Activated naive CD8-positive, alpha-beta T cell treated with anti-CD3 and anti-CD28 coated beads, Interleukin-2, amount 10 ng/mL, durations not matched to agents 7 days and 5 days (primary cell): ENCODE measurements at regions not wholly inside any gene's neighbourhood (a gene's known extent, or its start where the extent isn't known, plus 50 kb on each side); places are given as distances from the start of the nearest gene placed in this dataset.
"Not testable (repeated sequence)": the region's sequence is repeated elsewhere in the genome, so short reads cannot be mapped to it uniquely, and the experiment has no call there.

Source experiments
- ATAC-seq: fragments of 150-1000 bp; cut with Tn5 transposase; one replicate; pipeline ENCODE4 v1.10.0; 2021; ENCODE audit warnings: low read depth, moderate library complexity
- POLR2A ChIA-PET: fragments of 350-600 bp; sonication (Branson Sonifier 250); formaldehyde crosslinking; loops from one replicate; lab custom pipeline; 2021; ENCODE audit warnings: antibody characterized with exemption; lab: Charles Lee
- DNase-seq: peaks from one replicate; pipeline ENCODE4 v3.0.0; 2021
- H3K27ac Mint-ChIP-seq: one replicate; pipeline ENCODE4 v1.8.0; 2022; ENCODE audit warnings: mild to moderate bottlenecking, mixed read lengths
- H3K27me3 Mint-ChIP-seq: one replicate; pipeline ENCODE4 v1.8.0; 2022; ENCODE audit warnings: mild to moderate bottlenecking, moderate library complexity, mixed read lengths
- H3K36me3 Mint-ChIP-seq: one replicate; pipeline ENCODE4 v1.8.0; 2021; ENCODE audit warnings: mild to moderate bottlenecking, mixed read lengths
- H3K4me1 Mint-ChIP-seq: one replicate; pipeline ENCODE4 v1.8.0; 2021; ENCODE audit warnings: mixed read lengths
- H3K4me3 Mint-ChIP-seq: one replicate; pipeline ENCODE4 v1.8.0; 2022; ENCODE audit warnings: mild to moderate bottlenecking, moderate library complexity, mixed read lengths
- H3K9me3 Mint-ChIP-seq: one replicate; pipeline ENCODE4 v1.8.0; 2021; ENCODE audit warnings: mixed read lengths

- Mint-ChIP-seq H3K9me3 (no peaks in the 10 kb centered on the region), H3K27me3 (no peaks in the 10 kb centered on the region), H3K4me3 (no peak overlapping the region), H3K27ac (no peak overlapping the region), H3K36me3 (no peaks in the 10 kb centered on the region), H3K4me1 (no peaks in the 10 kb centered on the region)
- DNase-seq: no peak
- POLR2A ChIA-PET: no interaction called here
- no peak for ATAC-seq
These were observed 85.6 kb upstream of the SSTR4 start for GRCh38 chr20:22949331-22950109.

- POLR2A ChIA-PET: no interaction called here
- no peaks in the 10 kb centered on the region for H3K36me3 Mint-ChIP-seq
- H3K4me1 Mint-ChIP-seq: no peaks in the 10 kb centered on the region
- DNase-seq: no peak
- H3K27me3 Mint-ChIP-seq: no peaks in the 10 kb centered on the region
- no peaks in the 10 kb centered on the region for H3K9me3 Mint-ChIP-seq
- ATAC-seq: no peak
- no peak overlapping the region for H3K4me3 Mint-ChIP-seq
- no peak overlapping the region for H3K27ac Mint-ChIP-seq
These were observed 83.1 kb upstream of the SSTR4 start for GRCh38 chr20:22951966-22952365.

- peaks cover under 1% of the 10 kb centered on the region for H3K9me3 Mint-ChIP-seq
- POLR2A ChIA-PET: no interaction called here
- no peak overlapping the region for H3K4me3 Mint-ChIP-seq
- no peak for DNase-seq
- no peak for ATAC-seq
- H3K27me3 Mint-ChIP-seq: no peaks in the 10 kb centered on the region
- H3K36me3 Mint-ChIP-seq: no peaks in the 10 kb centered on the region
- no peaks in the 10 kb centered on the region for H3K4me1 Mint-ChIP-seq
- no peak overlapping the region for H3K27ac Mint-ChIP-seq
These were observed 80.5 kb upstream of the SSTR4 start for GRCh38 chr20:22954661-22955060.

GRCh38 chr20:22958390-22958789 is 76.7 kb upstream of the SSTR4 start:
- Mint-ChIP-seq H3K9me3 (peaks cover 1% of the 10 kb centered on the region), H3K27ac (no peak overlapping the region), H3K4me1 (no peaks in the 10 kb centered on the region), H3K36me3 (no peaks in the 10 kb centered on the region), H3K27me3 (no peaks in the 10 kb centered on the region), H3K4me3 (no peak overlapping the region)
- ATAC-seq: no peak
- no peak for DNase-seq
- POLR2A ChIA-PET: no interaction called here

GRCh38 chr20:22962567-22963439 is 72.3 kb upstream of the SSTR4 start:
- H3K27ac Mint-ChIP-seq: no peak overlapping the region
- peaks cover 3% of the 10 kb centered on the region for H3K27me3 Mint-ChIP-seq
- H3K36me3 Mint-ChIP-seq: no peaks in the 10 kb centered on the region
- no peak for DNase-seq
- H3K4me3 Mint-ChIP-seq: no peak overlapping the region
- no peaks in the 10 kb centered on the region for H3K4me1 Mint-ChIP-seq
- ATAC-seq: no peak
- POLR2A ChIA-PET: no interaction called here
- H3K9me3 Mint-ChIP-seq: peaks cover 1% of the 10 kb centered on the region

- DNase-seq (no peak), ATAC-seq (no peak)
- POLR2A ChIA-PET: no interaction called here
- peaks cover 5% of the 10 kb centered on the region for H3K27me3 Mint-ChIP-seq
- no peak overlapping the region for H3K4me3 Mint-ChIP-seq
- H3K36me3 Mint-ChIP-seq: no peaks in the 10 kb centered on the region
- H3K4me1 Mint-ChIP-seq: no peaks in the 10 kb centered on the region
- no peak overlapping the region for H3K27ac Mint-ChIP-seq
- H3K9me3 Mint-ChIP-seq: peaks cover 1% of the 10 kb centered on the region
These were observed 71.5 kb upstream of the SSTR4 start for GRCh38 chr20:22963581-22963980.

- peaks cover 5% of the 10 kb centered on the region for H3K27me3 Mint-ChIP-seq
- no peak for ATAC-seq
- POLR2A ChIA-PET: no interaction called here
These were observed 68.2 kb upstream of the SSTR4 start for GRCh38 chr20:22966787-22967464.

GRCh38 chr20:22967706-22968105 is 67.4 kb upstream of the SSTR4 start:
- H3K27me3 Mint-ChIP-seq, ATAC-seq, H3K4me3 Mint-ChIP-seq, POLR2A ChIA-PET, DNase-seq, H3K4me1 Mint-ChIP-seq, H3K27ac Mint-ChIP-seq, H3K9me3 Mint-ChIP-seq, H3K36me3 Mint-ChIP-seq: not testable (repeated sequence)

More at GRCh38 chr20:22966787-22967464, 68.2 kb upstream of the SSTR4 start:
- H3K9me3 Mint-ChIP-seq: no peaks in the 10 kb centered on the region
- no peaks in the 10 kb centered on the region for H3K36me3 Mint-ChIP-seq
- H3K27ac Mint-ChIP-seq: no peak overlapping the region
- H3K4me3 Mint-ChIP-seq: no peak overlapping the region
- H3K4me1 Mint-ChIP-seq: no peaks in the 10 kb centered on the region
- no peak for DNase-seq

GRCh38 chr20:22969031-22969430 is 66.1 kb upstream of the SSTR4 start:
- H3K4me1 Mint-ChIP-seq, POLR2A ChIA-PET, H3K27me3 Mint-ChIP-seq, H3K36me3 Mint-ChIP-seq, H3K9me3 Mint-ChIP-seq, DNase-seq, H3K4me3 Mint-ChIP-seq, H3K27ac Mint-ChIP-seq, ATAC-seq: not testable (repeated sequence)

- H3K27ac Mint-ChIP-seq, H3K4me3 Mint-ChIP-seq, ATAC-seq, H3K9me3 Mint-ChIP-seq, DNase-seq, H3K27me3 Mint-ChIP-seq, H3K4me1 Mint-ChIP-seq, POLR2A ChIA-PET, H3K36me3 Mint-ChIP-seq: not testable (repeated sequence)
These were observed 64.0 kb upstream of the SSTR4 start for GRCh38 chr20:22971077-22971476.

GRCh38 chr20:22974354-22974753 is 60.8 kb upstream of the SSTR4 start:
- no peak overlapping the region for H3K4me3 Mint-ChIP-seq
- no peaks in the 10 kb centered on the region for H3K36me3 Mint-ChIP-seq
- ATAC-seq (no peak), DNase-seq (no peak)
- H3K9me3 Mint-ChIP-seq: no peaks in the 10 kb centered on the region
- POLR2A ChIA-PET: no interaction called here
- H3K27me3 Mint-ChIP-seq: no peaks in the 10 kb centered on the region
- H3K27ac Mint-ChIP-seq: no peak overlapping the region
- no peaks in the 10 kb centered on the region for H3K4me1 Mint-ChIP-seq

- Mint-ChIP-seq H3K27me3 (no peaks in the 10 kb centered on the region), H3K36me3 (no peaks in the 10 kb centered on the region), H3K27ac (no peak overlapping the region), H3K4me3 (no peak overlapping the region), H3K4me1 (no peaks in the 10 kb centered on the region), H3K9me3 (no peaks in the 10 kb centered on the region)
- DNase-seq: no peak
- no peak for ATAC-seq
- POLR2A ChIA-PET: no interaction called here
These were observed 57.9 kb upstream of the SSTR4 start for GRCh38 chr20:22977047-22977785.

GRCh38 chr20:22984008-22984407 is 51.1 kb upstream of the SSTR4 start:
- Mint-ChIP-seq H3K4me3 (no peak overlapping the region), H3K36me3 (no peaks in the 10 kb centered on the region), H3K27me3 (no peaks in the 10 kb centered on the region), H3K9me3 (peaks cover 3% of the 10 kb centered on the region), H3K27ac (no peak overlapping the region), H3K4me1 (no peaks in the 10 kb centered on the region)
- ATAC-seq: no peak
- no peak for DNase-seq
- POLR2A ChIA-PET: no interaction called here
